Natural killer cell (primary cell): ENCODE measurements at regions not wholly inside any gene's neighbourhood (a gene's known extent, or its start where the extent isn't known, plus 50 kb on each side); places are given as distances from the start of the nearest gene placed in this dataset.
"Not testable (repeated sequence)": the region's sequence is repeated elsewhere in the genome, so short reads cannot be mapped to it uniquely, and the experiment has no call there.

Experiments used
- ATAC-seq, 3 donors: fragments of 150-1000 bp in 2 of 3; fragments of 200-7000 bp in 1 of 3; cut with Tn5 transposase; 1 replicate in 1 of 3; 2 replicates in 2 of 3; pipeline ENCODE4 v1.10.0; 2021; ENCODE audit warnings: mild to moderate bottlenecking in 2 of 3, moderate library complexity in 2 of 3
- DNase-seq, 2 donors: peaks; one replicate each; pipeline versions ENCODE4 v3.0.0 to v3.0.0-alpha.2; 2013 to 2021; ENCODE audit warnings: mixed read lengths in 1 of 2
- H3K27ac ChIP-seq: one replicate; pipeline ENCODE4 v1.5.1; 2013; ENCODE audit warnings: mild to moderate bottlenecking, low read length
- H3K27me3 ChIP-seq: one replicate; pipeline ENCODE4 v1.6.1; 2013; ENCODE audit warnings: low read length; ENCODE audit not compliant: control insufficient read depth, insufficient read depth
- H3K36me3 ChIP-seq: one replicate; pipeline ENCODE4 v1.6.1; 2013; ENCODE audit warnings: low read length; ENCODE audit not compliant: control insufficient read depth, insufficient read depth
- H3K4me1 ChIP-seq: one replicate; pipeline ENCODE4 v1.6.1; 2013; ENCODE audit warnings: low read length; ENCODE audit not compliant: control insufficient read depth, insufficient read depth
- H3K4me3 ChIP-seq: one replicate; pipeline ENCODE4 v1.5.1; 2013; ENCODE audit warnings: low read length
- H3K9me3 ChIP-seq: one replicate; pipeline ENCODE4 v1.6.1; 2013; ENCODE audit warnings: low read length; ENCODE audit not compliant: control insufficient read depth, insufficient read depth
- H3K27ac Mint-ChIP-seq, 2 donors: one replicate each; pipeline ENCODE4 v1.8.0; 2022; ENCODE audit warnings: mild to moderate bottlenecking in 2 of 2, mixed read lengths in 2 of 2, moderate library complexity in 1 of 2
- H3K27me3 Mint-ChIP-seq, 2 donors: one replicate each; pipeline ENCODE4 v1.8.0; 2022; ENCODE audit warnings: low read depth in 2 of 2, mixed read lengths in 2 of 2
- H3K36me3 Mint-ChIP-seq: one replicate; pipeline ENCODE4 v1.8.0; 2022; ENCODE audit warnings: mixed read lengths
- H3K4me1 Mint-ChIP-seq, 2 donors: one replicate each; pipeline ENCODE4 v1.8.0; 2022; ENCODE audit warnings: mixed read lengths in 2 of 2
- H3K4me3 Mint-ChIP-seq: one replicate; pipeline ENCODE4 v1.8.0; 2022; ENCODE audit warnings: mild to moderate bottlenecking, moderate library complexity, mixed read lengths
- H3K9me3 Mint-ChIP-seq, 2 donors: one replicate each; pipeline ENCODE4 v1.8.0; 2022; ENCODE audit warnings: mixed read lengths in 2 of 2
- WGBS: methylation state at CpG from one replicate; pipeline ENCODE4 v1.1.7; 2013; ENCODE audit warnings: missing lambda C conversion rate; ENCODE audit not compliant: insufficient coverage; 5-methylcytosine and 5-hydroxymethylcytosine counted together
- intact Hi-C: fragments of 100-400 bp; cut with micrococcal nuclease; formaldehyde crosslinking; loops from one replicate; pipeline ENCODE4 v1.14.2; 2022

- H3K4me3 ChIP-seq, intact Hi-C loops, ATAC-seq, H3K4me3 Mint-ChIP-seq, H3K9me3 ChIP-seq, H3K27ac ChIP-seq, H3K9me3 Mint-ChIP-seq, H3K27me3 Mint-ChIP-seq, H3K36me3 ChIP-seq, H3K27me3 ChIP-seq, H3K27ac Mint-ChIP-seq, H3K36me3 Mint-ChIP-seq, H3K4me1 ChIP-seq, DNase-seq, H3K4me1 Mint-ChIP-seq: not testable (repeated sequence)
- WGBS = 36% methylated on average over 2 of the region's 3 CpGs
Measured at GRCh38 chr2:109976319-109976718, 77.8 kb downstream of the LIMS3 start.

GRCh38 chr2:109980754-109981153 is 82.3 kb downstream of the LIMS3 start:
- H3K36me3 Mint-ChIP-seq, H3K4me3 Mint-ChIP-seq, H3K4me3 ChIP-seq, H3K9me3 ChIP-seq, H3K27ac ChIP-seq, H3K9me3 Mint-ChIP-seq, H3K27me3 Mint-ChIP-seq, H3K36me3 ChIP-seq, DNase-seq, H3K27ac Mint-ChIP-seq, H3K27me3 ChIP-seq, H3K4me1 ChIP-seq, H3K4me1 Mint-ChIP-seq, intact Hi-C loops: not testable (repeated sequence)
- no CpG with 5 or more reads among the region's 4 CpGs for WGBS
- ATAC-seq = peak in 2 of 3 donors; percentile 60 to 74

GRCh38 chr2:109986389-109987088 is 88.1 kb downstream of the LIMS3 start:
- intact Hi-C loops, H3K36me3 Mint-ChIP-seq, H3K27ac ChIP-seq, H3K27ac Mint-ChIP-seq, H3K27me3 Mint-ChIP-seq, H3K9me3 ChIP-seq, H3K4me3 ChIP-seq, H3K36me3 ChIP-seq, H3K27me3 ChIP-seq, H3K4me1 ChIP-seq, H3K4me1 Mint-ChIP-seq, H3K4me3 Mint-ChIP-seq, ATAC-seq, H3K9me3 Mint-ChIP-seq, DNase-seq: not testable (repeated sequence)
- WGBS = no CpG with 5 or more reads among the region's 43 CpGs

- H3K4me3 ChIP-seq, H3K27me3 Mint-ChIP-seq, intact Hi-C loops, H3K4me1 Mint-ChIP-seq, H3K36me3 Mint-ChIP-seq, H3K9me3 ChIP-seq, H3K4me3 Mint-ChIP-seq, H3K27ac ChIP-seq, H3K4me1 ChIP-seq, H3K36me3 ChIP-seq, ATAC-seq, H3K27ac Mint-ChIP-seq, H3K9me3 Mint-ChIP-seq, H3K27me3 ChIP-seq, DNase-seq: not testable (repeated sequence)
- no CpG with 5 or more reads among the region's 22 CpGs for WGBS
Measured at GRCh38 chr2:109987089-109987420, 88.6 kb downstream of the LIMS3 start.

- H3K4me1 Mint-ChIP-seq, DNase-seq, H3K9me3 Mint-ChIP-seq, H3K4me3 Mint-ChIP-seq, H3K36me3 ChIP-seq, H3K27ac Mint-ChIP-seq, H3K36me3 Mint-ChIP-seq, H3K4me1 ChIP-seq, H3K27ac ChIP-seq, H3K27me3 Mint-ChIP-seq, H3K9me3 ChIP-seq, H3K27me3 ChIP-seq, H3K4me3 ChIP-seq, intact Hi-C loops: not testable (repeated sequence)
- peak in 2 of 3 donors; percentile 57 to 72 for ATAC-seq
- WGBS = no CpG with 5 or more reads among the region's 75 CpGs
Measured at GRCh38 chr2:109987458-109988345, 89.2 kb downstream of the LIMS3 start.

GRCh38 chr2:109999395-109999794 is 100.9 kb downstream of the LIMS3 start:
- intact Hi-C loops, ATAC-seq, H3K4me1 Mint-ChIP-seq, H3K27me3 ChIP-seq, H3K4me3 Mint-ChIP-seq, DNase-seq, H3K4me3 ChIP-seq, H3K27me3 Mint-ChIP-seq, H3K27ac Mint-ChIP-seq, H3K9me3 Mint-ChIP-seq, H3K27ac ChIP-seq, H3K9me3 ChIP-seq, H3K4me1 ChIP-seq, H3K36me3 ChIP-seq, H3K36me3 Mint-ChIP-seq: not testable (repeated sequence)

GRCh38 chr2:110002502-110002901 is 104.0 kb downstream of the LIMS3 start:
- H3K27ac Mint-ChIP-seq, intact Hi-C loops, H3K9me3 ChIP-seq, H3K4me3 ChIP-seq, H3K9me3 Mint-ChIP-seq, H3K27ac ChIP-seq, H3K36me3 Mint-ChIP-seq, DNase-seq, H3K4me3 Mint-ChIP-seq, H3K36me3 ChIP-seq, H3K27me3 ChIP-seq, H3K4me1 ChIP-seq, ATAC-seq, H3K4me1 Mint-ChIP-seq, H3K27me3 Mint-ChIP-seq: not testable (repeated sequence)
- WGBS = no CpG with 5 or more reads among the region's 2 CpGs

GRCh38 chr2:110013388-110013787 is 102.2 kb downstream of the MALL start:
- H3K27ac Mint-ChIP-seq, intact Hi-C loops, H3K9me3 Mint-ChIP-seq, ATAC-seq, H3K36me3 Mint-ChIP-seq, H3K4me3 Mint-ChIP-seq, DNase-seq, H3K4me1 ChIP-seq, H3K27ac ChIP-seq, H3K27me3 Mint-ChIP-seq, H3K36me3 ChIP-seq, H3K27me3 ChIP-seq, H3K4me1 Mint-ChIP-seq, H3K4me3 ChIP-seq, H3K9me3 ChIP-seq: not testable (repeated sequence)
- no CpG with 5 or more reads among the region's 2 CpGs for WGBS
